ENCODE measurements at regions not wholly inside any gene's neighbourhood (a gene's known extent, or its start where the extent isn't known, plus 50 kb on each side); places are given as distances from the start of the nearest gene placed in this dataset.

- no peak for TF ChIP-seq SP1 (IDR thresholded peaks at IDR 0.05; ENCODE audit: low read depth)
- TF ChIP-seq POLR2A (IDR thresholded peaks at IDR 0.05; ENCODE audit: borderline replicate concordance, extremely low read depth, insufficient read depth, insufficient read length): no peak
- TF ChIP-seq YY1 (IDR thresholded peaks at IDR 0.05; ENCODE audit: extremely low read depth, insufficient replicate concordance, low read depth, low read length): no peak
- TF ChIP-seq, protein P1, sequence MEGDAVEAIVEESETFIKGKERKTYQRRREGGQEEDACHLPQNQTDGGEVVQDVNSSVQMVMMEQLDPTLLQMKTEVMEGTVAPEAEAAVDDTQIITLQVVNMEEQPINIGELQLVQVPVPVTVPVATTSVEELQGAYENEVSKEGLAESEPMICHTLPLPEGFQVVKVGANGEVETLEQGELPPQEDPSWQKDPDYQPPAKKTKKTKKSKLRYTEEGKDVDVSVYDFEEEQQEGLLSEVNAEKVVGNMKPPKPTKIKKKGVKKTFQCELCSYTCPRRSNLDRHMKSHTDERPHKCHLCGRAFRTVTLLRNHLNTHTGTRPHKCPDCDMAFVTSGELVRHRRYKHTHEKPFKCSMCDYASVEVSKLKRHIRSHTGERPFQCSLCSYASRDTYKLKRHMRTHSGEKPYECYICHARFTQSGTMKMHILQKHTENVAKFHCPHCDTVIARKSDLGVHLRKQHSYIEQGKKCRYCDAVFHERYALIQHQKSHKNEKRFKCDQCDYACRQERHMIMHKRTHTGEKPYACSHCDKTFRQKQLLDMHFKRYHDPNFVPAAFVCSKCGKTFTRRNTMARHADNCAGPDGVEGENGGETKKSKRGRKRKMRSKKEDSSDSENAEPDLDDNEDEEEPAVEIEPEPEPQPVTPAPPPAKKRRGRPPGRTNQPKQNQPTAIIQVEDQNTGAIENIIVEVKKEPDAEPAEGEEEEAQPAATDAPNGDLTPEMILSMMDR (IDR thresholded peaks at IDR 0.05 in 2 of 3, conservative IDR thresholded peaks at IDR 0.05 in 1 of 3; ENCODE audit: borderline replicate concordance in 1 of 3, insufficient read depth in 1 of 3, low read depth in 2 of 3, low read length in 2 of 3): no peak
- no peak for TF ChIP-seq RAD21 (IDR thresholded peaks at IDR 0.05; ENCODE audit: low read depth)
- TF ChIP-seq, protein P2, sequence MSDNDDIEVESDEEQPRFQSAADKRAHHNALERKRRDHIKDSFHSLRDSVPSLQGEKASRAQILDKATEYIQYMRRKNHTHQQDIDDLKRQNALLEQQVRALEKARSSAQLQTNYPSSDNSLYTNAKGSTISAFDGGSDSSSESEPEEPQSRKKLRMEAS (IDR thresholded peaks at IDR 0.05): no peak
- TF ChIP-seq, protein P3, sequence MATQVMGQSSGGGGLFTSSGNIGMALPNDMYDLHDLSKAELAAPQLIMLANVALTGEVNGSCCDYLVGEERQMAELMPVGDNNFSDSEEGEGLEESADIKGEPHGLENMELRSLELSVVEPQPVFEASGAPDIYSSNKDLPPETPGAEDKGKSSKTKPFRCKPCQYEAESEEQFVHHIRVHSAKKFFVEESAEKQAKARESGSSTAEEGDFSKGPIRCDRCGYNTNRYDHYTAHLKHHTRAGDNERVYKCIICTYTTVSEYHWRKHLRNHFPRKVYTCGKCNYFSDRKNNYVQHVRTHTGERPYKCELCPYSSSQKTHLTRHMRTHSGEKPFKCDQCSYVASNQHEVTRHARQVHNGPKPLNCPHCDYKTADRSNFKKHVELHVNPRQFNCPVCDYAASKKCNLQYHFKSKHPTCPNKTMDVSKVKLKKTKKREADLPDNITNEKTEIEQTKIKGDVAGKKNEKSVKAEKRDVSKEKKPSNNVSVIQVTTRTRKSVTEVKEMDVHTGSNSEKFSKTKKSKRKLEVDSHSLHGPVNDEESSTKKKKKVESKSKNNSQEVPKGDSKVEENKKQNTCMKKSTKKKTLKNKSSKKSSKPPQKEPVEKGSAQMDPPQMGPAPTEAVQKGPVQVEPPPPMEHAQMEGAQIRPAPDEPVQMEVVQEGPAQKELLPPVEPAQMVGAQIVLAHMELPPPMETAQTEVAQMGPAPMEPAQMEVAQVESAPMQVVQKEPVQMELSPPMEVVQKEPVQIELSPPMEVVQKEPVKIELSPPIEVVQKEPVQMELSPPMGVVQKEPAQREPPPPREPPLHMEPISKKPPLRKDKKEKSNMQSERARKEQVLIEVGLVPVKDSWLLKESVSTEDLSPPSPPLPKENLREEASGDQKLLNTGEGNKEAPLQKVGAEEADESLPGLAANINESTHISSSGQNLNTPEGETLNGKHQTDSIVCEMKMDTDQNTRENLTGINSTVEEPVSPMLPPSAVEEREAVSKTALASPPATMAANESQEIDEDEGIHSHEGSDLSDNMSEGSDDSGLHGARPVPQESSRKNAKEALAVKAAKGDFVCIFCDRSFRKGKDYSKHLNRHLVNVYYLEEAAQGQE (IDR thresholded peaks at IDR 0.05; ENCODE audit: low read depth): no peak
- no peak for TF ChIP-seq EZH2 (IDR thresholded peaks at IDR 0.05)
- TF ChIP-seq, protein P4, sequence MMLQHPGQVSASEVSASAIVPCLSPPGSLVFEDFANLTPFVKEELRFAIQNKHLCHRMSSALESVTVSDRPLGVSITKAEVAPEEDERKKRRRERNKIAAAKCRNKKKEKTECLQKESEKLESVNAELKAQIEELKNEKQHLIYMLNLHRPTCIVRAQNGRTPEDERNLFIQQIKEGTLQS (IDR thresholded peaks at IDR 0.05): no peak
- no peak for TF ChIP-seq POLR2AphosphoS5 (IDR thresholded peaks at IDR 0.05; ENCODE audit: low read depth, low read length)
Measured at GRCh38 chr16:51759329-51759728, 608.3 kb upstream of the SALL1 start.
